ENCODE measurements at regions not wholly inside any gene's neighbourhood (a gene's known extent, or its start where the extent isn't known, plus 50 kb on each side); places are given as distances from the start of the nearest gene placed in this dataset.

GRCh38 chr2:100722125-100722524 is 97.8 kb upstream of the NPAS2 start:
- Histone ChIP-seq H3K18ac (ENCODE audit: low read length) (no peak overlapping the region), H2BK5ac (ENCODE audit: low read length) (no peak overlapping the region), H3K36me3 (ENCODE audit: control insufficient read depth, insufficient read depth, low read length) (no peaks in the 10 kb centered on the region), H3K79me1 (ENCODE audit: low read length) (no peaks in the 10 kb centered on the region), H3K9ac (ENCODE audit: low read length) (no peak overlapping the region), H3K4me2 (ENCODE audit: low read length) (no peak overlapping the region), H3K27ac (ENCODE audit: low read depth, low read length) (no peak overlapping the region), H3K4me3 (ENCODE audit: low read length) (no peak overlapping the region), H4K5ac (ENCODE audit: low read length) (no peak overlapping the region), H3K79me2 (ENCODE audit: control insufficient read depth, insufficient read depth, low read length) (no peaks in the 10 kb centered on the region), H3K4ac (ENCODE audit: low read depth, low read length) (no peak overlapping the region), H4K8ac (ENCODE audit: low read depth, low read length) (no peak overlapping the region), H3K56ac (ENCODE audit: low read length) (no peak overlapping the region), H3K4me1 (ENCODE audit: control insufficient read depth, low read depth, low read length) (no peaks in the 10 kb centered on the region), H2BK120ac (ENCODE audit: low read depth, low read length) (no peak overlapping the region), H2AK5ac (ENCODE audit: low read length) (no peak overlapping the region), H2BK15ac (replicated peaks; ENCODE audit: low read depth) (no peak overlapping the region), H3K27me3 (ENCODE audit: insufficient read depth, low read length, poor library complexity) (no peaks in the 10 kb centered on the region), H3K23ac (ENCODE audit: low read length) (no peak overlapping the region)
- WGBS (ENCODE audit: extremely low coverage, insufficient coverage, low lambda C conversion rate), result no CpG with 5 or more reads among the region's 3 CpGs
- no peak for DNase-seq

DNA sequence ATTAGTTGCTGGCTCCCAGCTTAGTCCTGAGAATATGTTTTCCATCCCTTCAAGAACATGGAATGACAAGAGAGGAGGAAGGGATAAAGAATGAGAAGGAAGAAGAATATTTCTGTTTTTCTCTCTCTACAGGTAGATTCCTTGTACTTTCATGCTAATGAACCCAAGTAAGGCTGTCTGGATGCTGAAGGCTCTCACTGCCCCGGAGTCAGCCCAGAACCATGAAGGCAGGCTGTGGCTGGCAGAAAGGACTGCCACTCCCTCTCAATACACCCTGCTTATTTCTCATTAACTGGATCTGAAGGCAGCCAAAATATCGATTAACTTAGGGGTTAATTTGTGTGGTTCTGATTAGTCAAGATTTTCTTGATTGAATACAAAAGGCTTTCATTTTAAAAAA is 93.1 kb upstream of the NPAS2 start:
- Histone ChIP-seq H3K4me1 (ENCODE audit: control insufficient read depth, low read depth, low read length) (no peaks in the 10 kb centered on the region), H3K27ac (ENCODE audit: low read depth, low read length) (no peak overlapping the region), H3K9ac (ENCODE audit: low read length) (no peak overlapping the region), H2BK120ac (ENCODE audit: low read depth, low read length) (no peak overlapping the region), H3K4ac (ENCODE audit: low read depth, low read length) (no peak overlapping the region), H3K36me3 (ENCODE audit: control insufficient read depth, insufficient read depth, low read length) (no peaks in the 10 kb centered on the region), H4K8ac (ENCODE audit: low read depth, low read length) (no peak overlapping the region), H2BK5ac (ENCODE audit: low read length) (no peak overlapping the region), H3K18ac (ENCODE audit: low read length) (no peak overlapping the region), H3K23ac (ENCODE audit: low read length) (no peak overlapping the region), H3K27me3 (ENCODE audit: insufficient read depth, low read length, poor library complexity) (no peaks in the 10 kb centered on the region), H2BK15ac (replicated peaks; ENCODE audit: low read depth) (no peak overlapping the region), H4K5ac (ENCODE audit: low read length) (no peak overlapping the region), H3K4me2 (ENCODE audit: low read length) (no peak overlapping the region), H3K4me3 (ENCODE audit: low read length) (no peak overlapping the region), H3K79me2 (ENCODE audit: control insufficient read depth, insufficient read depth, low read length) (no peaks in the 10 kb centered on the region), H3K79me1 (ENCODE audit: low read length) (no peaks in the 10 kb centered on the region), H3K56ac (ENCODE audit: low read length) (no peak overlapping the region), H2AK5ac (ENCODE audit: low read length) (no peak overlapping the region)
- no peak for DNase-seq
- no CpG with 5 or more reads among the region's 2 CpGs for WGBS (ENCODE audit: extremely low coverage, insufficient coverage, low lambda C conversion rate)

- Histone ChIP-seq H3K36me3 (ENCODE audit: control insufficient read depth, insufficient read depth, low read length) (no peaks in the 10 kb centered on the region), H3K4me2 (ENCODE audit: low read length) (no peak overlapping the region), H2BK5ac (ENCODE audit: low read length) (no peak overlapping the region), H3K23ac (ENCODE audit: low read length) (no peak overlapping the region), H3K27ac (ENCODE audit: low read depth, low read length) (no peak overlapping the region), H3K4ac (ENCODE audit: low read depth, low read length) (no peak overlapping the region), H4K5ac (ENCODE audit: low read length) (no peak overlapping the region), H2BK15ac (replicated peaks; ENCODE audit: low read depth) (no peak overlapping the region), H3K79me2 (ENCODE audit: control insufficient read depth, insufficient read depth, low read length) (no peaks in the 10 kb centered on the region), H3K4me3 (ENCODE audit: low read length) (no peak overlapping the region), H3K27me3 (ENCODE audit: insufficient read depth, low read length, poor library complexity) (no peaks in the 10 kb centered on the region), H3K56ac (ENCODE audit: low read length) (no peak overlapping the region), H2AK5ac (ENCODE audit: low read length) (no peak overlapping the region), H3K18ac (ENCODE audit: low read length) (no peak overlapping the region), H2BK120ac (ENCODE audit: low read depth, low read length) (no peak overlapping the region), H4K8ac (ENCODE audit: low read depth, low read length) (no peak overlapping the region), H3K4me1 (ENCODE audit: control insufficient read depth, low read depth, low read length) (no peaks in the 10 kb centered on the region), H3K9ac (ENCODE audit: low read length) (no peak overlapping the region), H3K79me1 (ENCODE audit: low read length) (no peaks in the 10 kb centered on the region)
- DNase-seq, result peak; percentile 81
- no CpG with 5 or more reads among the region's 6 CpGs for WGBS (ENCODE audit: extremely low coverage, insufficient coverage, low lambda C conversion rate)
Measured at GRCh38 chr2:100730290-100730868, 89.6 kb upstream of the NPAS2 start.

- Histone ChIP-seq H2BK5ac (ENCODE audit: low read length) (no peak overlapping the region), H2AK5ac (ENCODE audit: low read length) (no peak overlapping the region), H3K27me3 (ENCODE audit: insufficient read depth, low read length, poor library complexity) (no peaks in the 10 kb centered on the region), H3K56ac (ENCODE audit: low read length) (no peak overlapping the region), H3K9ac (ENCODE audit: low read length) (no peak overlapping the region), H3K23ac (ENCODE audit: low read length) (no peak overlapping the region), H3K4me2 (ENCODE audit: low read length) (no peak overlapping the region), H3K79me2 (ENCODE audit: control insufficient read depth, insufficient read depth, low read length) (no peaks in the 10 kb centered on the region), H3K4me1 (ENCODE audit: control insufficient read depth, low read depth, low read length) (no peaks in the 10 kb centered on the region), H3K79me1 (ENCODE audit: low read length) (no peaks in the 10 kb centered on the region), H2BK120ac (ENCODE audit: low read depth, low read length) (no peak overlapping the region), H3K18ac (ENCODE audit: low read length) (no peak overlapping the region), H3K36me3 (ENCODE audit: control insufficient read depth, insufficient read depth, low read length) (no peaks in the 10 kb centered on the region), H3K4me3 (ENCODE audit: low read length) (no peak overlapping the region), H3K27ac (ENCODE audit: low read depth, low read length) (no peak overlapping the region), H3K4ac (ENCODE audit: low read depth, low read length) (no peak overlapping the region), H2BK15ac (replicated peaks; ENCODE audit: low read depth) (no peak overlapping the region), H4K8ac (ENCODE audit: low read depth, low read length) (no peak overlapping the region), H4K5ac (ENCODE audit: low read length) (no peak overlapping the region)
- WGBS (ENCODE audit: extremely low coverage, insufficient coverage, low lambda C conversion rate), result no CpG with 5 or more reads among the region's 3 CpGs
- DNase-seq, result no peak
Measured at GRCh38 chr2:100731535-100731981, 88.4 kb upstream of the NPAS2 start.

DNA sequence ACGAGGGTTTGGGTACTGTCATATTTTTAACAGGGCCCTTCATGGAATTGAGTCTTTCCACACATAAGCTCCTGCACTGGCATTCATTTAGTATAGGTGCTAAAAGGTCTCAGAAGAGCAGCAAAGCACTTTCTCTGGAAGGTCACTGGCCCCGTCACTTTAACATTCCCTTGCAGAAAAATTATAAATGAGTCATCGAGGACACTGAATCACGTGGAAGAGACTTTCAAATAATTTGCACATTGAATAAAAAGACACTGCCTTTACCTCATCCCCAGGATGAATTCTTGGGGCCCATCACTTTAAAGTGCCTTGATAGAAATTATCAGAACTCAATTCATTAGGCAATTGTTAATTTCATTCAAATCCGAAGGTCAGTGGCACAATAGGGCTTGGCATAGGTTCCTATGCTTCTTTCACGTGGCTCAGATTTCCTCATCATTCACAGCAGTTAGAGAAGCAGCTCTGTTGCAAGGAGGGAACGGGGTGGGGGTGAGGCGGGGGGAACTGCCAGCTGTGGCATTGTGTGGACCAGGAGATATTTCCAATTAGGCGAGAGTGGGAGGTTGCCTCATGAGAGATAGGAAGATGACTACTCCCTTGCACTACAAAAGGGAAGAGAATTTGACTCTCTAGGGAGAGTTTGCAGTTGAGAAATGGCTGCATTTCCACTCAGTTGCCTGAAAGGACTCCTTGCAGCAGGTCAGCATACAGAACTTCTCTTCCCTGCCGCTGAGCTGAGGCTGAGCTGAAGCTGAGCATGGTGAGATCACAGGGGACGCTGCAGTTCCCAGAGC is 86.3 kb upstream of the NPAS2 start:
- no peak overlapping the region for H3K56ac ChIP-seq (ENCODE audit: low read length)
- no peak overlapping the region for H3K23ac ChIP-seq (ENCODE audit: low read length)
- no peak overlapping the region for H4K5ac ChIP-seq (ENCODE audit: low read length)
- no peaks in the 10 kb centered on the region for H3K4me1 ChIP-seq (ENCODE audit: control insufficient read depth, low read depth, low read length)
- no peak overlapping the region for H2BK120ac ChIP-seq (ENCODE audit: low read depth, low read length)
- no CpG with 5 or more reads among the region's 11 CpGs for WGBS (ENCODE audit: extremely low coverage, insufficient coverage, low lambda C conversion rate)
- no peak overlapping the region for H2AK5ac ChIP-seq (ENCODE audit: low read length)
- no peaks in the 10 kb centered on the region for H3K79me1 ChIP-seq (ENCODE audit: low read length)
- no peak overlapping the region for H3K9ac ChIP-seq (ENCODE audit: low read length)
- no peak overlapping the region for H2BK5ac ChIP-seq (ENCODE audit: low read length)
- H3K4ac ChIP-seq (ENCODE audit: low read depth, low read length), result no peak overlapping the region
- no peak overlapping the region for H3K4me2 ChIP-seq (ENCODE audit: low read length)
- no peak overlapping the region for H3K18ac ChIP-seq (ENCODE audit: low read length)
- no peaks in the 10 kb centered on the region for H3K36me3 ChIP-seq (ENCODE audit: control insufficient read depth, insufficient read depth, low read length)
- H3K4me3 ChIP-seq (ENCODE audit: low read length), result no peak overlapping the region
- H4K8ac ChIP-seq (ENCODE audit: low read depth, low read length), result no peak overlapping the region
- H3K27ac ChIP-seq (ENCODE audit: low read depth, low read length), result no peak overlapping the region
- no peaks in the 10 kb centered on the region for H3K79me2 ChIP-seq (ENCODE audit: control insufficient read depth, insufficient read depth, low read length)
- DNase-seq, result peak; percentile 51
- H2BK15ac ChIP-seq (replicated peaks; ENCODE audit: low read depth), result no peak overlapping the region
- H3K27me3 ChIP-seq (ENCODE audit: insufficient read depth, low read length, poor library complexity), result no peaks in the 10 kb centered on the region

All from mesendoderm (in vitro differentiated cells).